IMR-90 (cell line): ENCODE measurements at regions not wholly inside any gene's neighbourhood (a gene's known extent, or its start where the extent isn't known, plus 50 kb on each side); places are given as distances from the start of the nearest gene placed in this dataset.

Source experiments
- CEBPB ChIP-seq: IDR thresholded peaks from 2 replicates; pipeline ENCODE4 v1.6.1; 2012; ENCODE audit warnings: low read depth, low read length, improper control_type of control experiment
- MAFK ChIP-seq: IDR thresholded peaks from 2 replicates; pipeline ENCODE4 v1.6.1; 2012; ENCODE audit warnings: low read depth, low read length, improper control_type of control experiment
- MXI1 ChIP-seq: IDR thresholded peaks from 2 replicates; pipeline ENCODE4 v1.6.1; 2012; ENCODE audit warnings: low read depth, mild to moderate bottlenecking, low read length, moderate library complexity, borderline replicate concordance
- POLR2A ChIP-seq: IDR thresholded peaks from 2 replicates; pipeline ENCODE4 v1.6.1; 2012; ENCODE audit warnings: mild to moderate bottlenecking, low read depth, low read length
- RAD21 ChIP-seq: IDR thresholded peaks from 2 replicates; pipeline ENCODE4 v1.6.1; 2012; ENCODE audit warnings: low read length, improper control_type of control experiment
- RCOR1 ChIP-seq: IDR thresholded peaks from 2 replicates; pipeline ENCODE4 v1.6.1; 2012; ENCODE audit warnings: mild to moderate bottlenecking, low read length, improper control_type of control experiment; ENCODE audit not compliant: insufficient replicate concordance
- RFX5 ChIP-seq: IDR thresholded peaks from 2 replicates; pipeline ENCODE4 v1.8.0; 2012; ENCODE audit warnings: low read depth, mild to moderate bottlenecking, low read length, moderate library complexity
- SMC3 ChIP-seq: fragments of 150-350 bp; IDR thresholded peaks from 2 replicates; pipeline ENCODE4 v1.6.1; 2016; ENCODE audit warnings: low read depth, mild to moderate bottlenecking, antibody characterized with exemption, low read length, moderate library complexity
- TF ChIP-seq, protein P1 (sequence below): conservative IDR thresholded peaks from 2 replicates; pipeline ENCODE4 v1.5.1; 2012; ENCODE audit warnings: mild to moderate bottlenecking, low read depth, low read length, improper control_type of control experiment
- TF ChIP-seq, protein P2 (sequence below): fragments of 150-350 bp; IDR thresholded peaks from 2 replicates; pipeline ENCODE4 v1.6.1; 2017; ENCODE audit warnings: mild to moderate bottlenecking, antibody characterized with exemption, low read length, low read depth
- TF ChIP-seq, protein P3 (sequence below): fragments of 150-350 bp; IDR thresholded peaks from 2 replicates; pipeline ENCODE4 v1.6.1; 2016; ENCODE audit warnings: low read depth, mild to moderate bottlenecking, low read length, moderate library complexity, borderline replicate concordance

DNA sequence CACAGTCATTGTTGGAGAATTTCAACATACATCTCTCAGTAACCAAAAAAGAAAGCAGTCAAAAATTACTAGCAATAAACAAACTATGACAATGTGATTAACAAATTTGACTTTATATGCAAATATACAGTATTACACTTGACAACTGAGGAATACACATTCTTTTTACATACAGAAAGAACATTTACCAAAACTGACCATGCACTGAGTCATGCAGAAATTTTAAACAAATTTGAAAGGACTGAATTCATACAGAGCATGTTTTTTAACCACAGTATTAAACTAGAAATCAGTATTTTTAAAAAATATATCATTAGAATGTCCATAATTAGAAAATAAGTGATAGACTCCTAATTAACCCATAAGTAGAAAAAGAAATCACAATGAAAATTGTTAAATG, 420.1 kb downstream of the TBC1D4 start:
- no peak for TF ChIP-seq POLR2A
- TF ChIP-seq, protein P1, sequence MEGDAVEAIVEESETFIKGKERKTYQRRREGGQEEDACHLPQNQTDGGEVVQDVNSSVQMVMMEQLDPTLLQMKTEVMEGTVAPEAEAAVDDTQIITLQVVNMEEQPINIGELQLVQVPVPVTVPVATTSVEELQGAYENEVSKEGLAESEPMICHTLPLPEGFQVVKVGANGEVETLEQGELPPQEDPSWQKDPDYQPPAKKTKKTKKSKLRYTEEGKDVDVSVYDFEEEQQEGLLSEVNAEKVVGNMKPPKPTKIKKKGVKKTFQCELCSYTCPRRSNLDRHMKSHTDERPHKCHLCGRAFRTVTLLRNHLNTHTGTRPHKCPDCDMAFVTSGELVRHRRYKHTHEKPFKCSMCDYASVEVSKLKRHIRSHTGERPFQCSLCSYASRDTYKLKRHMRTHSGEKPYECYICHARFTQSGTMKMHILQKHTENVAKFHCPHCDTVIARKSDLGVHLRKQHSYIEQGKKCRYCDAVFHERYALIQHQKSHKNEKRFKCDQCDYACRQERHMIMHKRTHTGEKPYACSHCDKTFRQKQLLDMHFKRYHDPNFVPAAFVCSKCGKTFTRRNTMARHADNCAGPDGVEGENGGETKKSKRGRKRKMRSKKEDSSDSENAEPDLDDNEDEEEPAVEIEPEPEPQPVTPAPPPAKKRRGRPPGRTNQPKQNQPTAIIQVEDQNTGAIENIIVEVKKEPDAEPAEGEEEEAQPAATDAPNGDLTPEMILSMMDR = no peak
- TF ChIP-seq, protein P2, sequence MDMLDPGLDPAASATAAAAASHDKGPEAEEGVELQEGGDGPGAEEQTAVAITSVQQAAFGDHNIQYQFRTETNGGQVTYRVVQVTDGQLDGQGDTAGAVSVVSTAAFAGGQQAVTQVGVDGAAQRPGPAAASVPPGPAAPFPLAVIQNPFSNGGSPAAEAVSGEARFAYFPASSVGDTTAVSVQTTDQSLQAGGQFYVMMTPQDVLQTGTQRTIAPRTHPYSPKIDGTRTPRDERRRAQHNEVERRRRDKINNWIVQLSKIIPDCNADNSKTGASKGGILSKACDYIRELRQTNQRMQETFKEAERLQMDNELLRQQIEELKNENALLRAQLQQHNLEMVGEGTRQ = no peak
- no peak for TF ChIP-seq SMC3
- TF ChIP-seq RAD21 = no peak
- no peak for TF ChIP-seq MXI1
- TF ChIP-seq, protein P3, sequence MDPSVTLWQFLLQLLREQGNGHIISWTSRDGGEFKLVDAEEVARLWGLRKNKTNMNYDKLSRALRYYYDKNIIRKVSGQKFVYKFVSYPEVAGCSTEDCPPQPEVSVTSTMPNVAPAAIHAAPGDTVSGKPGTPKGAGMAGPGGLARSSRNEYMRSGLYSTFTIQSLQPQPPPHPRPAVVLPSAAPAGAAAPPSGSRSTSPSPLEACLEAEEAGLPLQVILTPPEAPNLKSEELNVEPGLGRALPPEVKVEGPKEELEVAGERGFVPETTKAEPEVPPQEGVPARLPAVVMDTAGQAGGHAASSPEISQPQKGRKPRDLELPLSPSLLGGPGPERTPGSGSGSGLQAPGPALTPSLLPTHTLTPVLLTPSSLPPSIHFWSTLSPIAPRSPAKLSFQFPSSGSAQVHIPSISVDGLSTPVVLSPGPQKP = no peak
- no peak for TF ChIP-seq RCOR1
- TF ChIP-seq RFX5 = no peak
- TF ChIP-seq MAFK = no peak
- no peak for TF ChIP-seq CEBPB
